ENCODE measurements at regions not wholly inside any gene's neighbourhood (a gene's known extent, or its start where the extent isn't known, plus 50 kb on each side); places are given as distances from the start of the nearest gene placed in this dataset.
"Not testable (repeated sequence)": the region's sequence is repeated elsewhere in the genome, so short reads cannot be mapped to it uniquely, and the experiment has no call there.

DNA sequence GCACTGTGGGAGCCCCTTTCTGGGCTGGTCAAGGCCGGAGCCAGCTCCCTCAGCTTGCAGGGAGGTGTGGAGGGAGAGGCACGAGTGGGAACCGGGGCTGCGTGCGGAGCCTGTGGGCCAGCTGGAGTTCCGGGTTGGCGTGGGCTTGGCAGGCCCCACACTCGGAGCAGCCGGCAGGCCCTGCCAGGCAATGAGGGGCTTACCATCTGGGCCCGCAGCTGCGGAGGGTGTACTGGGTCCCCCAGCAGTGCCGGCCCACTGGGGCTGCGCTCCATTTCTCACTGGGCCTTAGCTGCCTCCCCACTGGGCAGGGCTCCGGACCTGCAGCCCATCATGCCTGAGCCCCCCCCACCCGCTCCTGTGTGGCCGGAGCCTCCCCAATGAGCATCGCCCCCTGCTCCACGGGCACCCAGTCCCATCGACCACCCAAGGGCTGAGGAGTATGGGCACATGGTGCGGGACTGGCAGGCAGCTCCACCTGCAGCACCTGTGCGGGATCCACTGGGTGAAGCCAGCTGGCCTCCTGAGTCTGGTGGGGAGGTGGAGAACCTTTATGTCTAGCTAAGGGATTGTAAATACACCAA, 693.8 kb upstream of the GNPDA2 start:
- intact Hi-C loops (cut with DNase I, micrococcal nuclease); DNase-seq; ATAC-seq: not testable (repeated sequence)

DNA sequence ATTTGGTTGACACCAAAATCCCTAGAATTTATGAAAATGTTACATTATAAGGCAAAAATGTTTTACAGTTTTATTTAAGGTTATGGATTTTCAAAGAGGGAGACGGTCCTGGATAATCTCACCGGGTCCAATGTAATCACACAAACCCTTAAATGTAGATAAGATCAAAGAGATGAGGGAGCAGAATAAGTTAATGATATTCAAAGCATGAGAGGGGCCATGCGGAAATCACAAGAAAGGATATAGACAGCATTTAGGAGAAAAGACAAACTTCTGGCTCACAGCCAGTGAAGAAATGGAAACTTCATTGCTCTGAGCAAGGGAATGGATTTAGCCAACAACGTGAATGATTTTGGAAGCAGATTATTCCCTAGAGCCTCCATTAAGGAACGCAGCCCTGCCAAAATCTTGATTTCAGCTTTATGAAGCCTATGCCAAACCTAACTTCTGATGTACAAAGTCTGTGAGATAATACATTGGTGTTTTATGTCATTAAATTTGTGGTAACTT, 684.4 kb upstream of the GNPDA2 start:
- DNase-seq (no peak), ATAC-seq (no peak)
- intact Hi-C loops (cut with DNase I, micrococcal nuclease), result no loop called here

DNA sequence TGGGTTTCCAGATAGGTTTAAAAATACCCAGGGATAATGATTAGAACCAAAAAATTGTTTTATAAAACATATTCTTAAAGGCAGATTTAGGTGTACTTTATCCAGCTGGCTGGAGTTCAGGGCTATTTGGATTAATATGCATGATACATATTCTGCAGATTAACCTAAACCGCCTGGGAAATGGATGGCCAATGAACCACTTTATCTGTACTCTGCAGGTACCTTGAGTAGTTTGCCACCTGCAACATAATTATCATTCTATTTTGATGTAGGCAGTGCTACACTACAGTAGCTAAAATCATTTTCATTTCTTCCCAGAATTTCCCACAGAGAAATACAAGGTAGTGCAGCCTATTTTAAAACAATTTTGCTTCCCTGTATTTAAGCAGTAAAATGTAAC, 683.2 kb upstream of the GNPDA2 start:
- DNase-seq (no peak), ATAC-seq (no peak)
- intact Hi-C loops (cut with DNase I, micrococcal nuclease), result no loop called here

DNA sequence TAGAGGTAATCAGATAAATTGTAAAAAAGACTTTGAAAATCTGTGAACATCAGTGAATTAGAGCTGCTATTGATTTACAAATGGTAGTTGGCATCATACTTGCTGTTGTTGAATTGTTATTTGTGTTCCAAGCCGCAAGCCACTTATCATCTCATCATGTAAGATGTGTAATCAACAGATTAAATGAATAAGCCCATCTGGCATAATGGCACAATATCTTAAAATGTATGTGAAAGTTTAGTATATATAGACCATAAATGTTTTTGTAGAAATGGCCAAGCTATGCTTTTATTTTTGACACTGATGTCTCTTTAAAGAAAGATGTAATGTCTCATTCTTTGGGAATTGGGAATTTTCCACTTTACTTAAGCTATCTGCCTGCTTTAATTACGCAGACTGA, 682.6 kb upstream of the GNPDA2 start:
- intact Hi-C loops (cut with DNase I, micrococcal nuclease), result no loop called here
- DNase-seq (no peak), ATAC-seq (no peak)

DNA sequence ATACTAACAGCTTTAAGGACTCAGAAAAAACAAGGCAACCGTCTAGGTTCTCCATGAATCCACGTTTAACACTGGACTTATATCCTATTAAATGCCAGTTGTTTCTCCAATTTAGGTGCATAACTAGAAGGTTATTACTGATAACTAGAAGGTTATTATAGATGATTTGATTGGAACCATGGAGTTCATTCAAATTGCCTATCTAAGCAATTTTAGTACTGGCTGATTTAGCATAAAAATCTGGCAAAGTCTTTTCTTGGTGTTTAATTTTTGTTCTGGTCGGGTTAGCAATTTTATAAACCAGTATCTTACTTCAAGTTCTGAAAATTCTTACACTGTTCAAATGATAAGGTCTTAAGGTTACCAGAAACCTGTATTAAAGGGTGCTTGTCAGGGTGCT, 672.8 kb upstream of the GNPDA2 start:
- intact Hi-C loops (cut with DNase I, micrococcal nuclease), result no loop called here
- ATAC-seq (no peak), DNase-seq (no peak)

DNA sequence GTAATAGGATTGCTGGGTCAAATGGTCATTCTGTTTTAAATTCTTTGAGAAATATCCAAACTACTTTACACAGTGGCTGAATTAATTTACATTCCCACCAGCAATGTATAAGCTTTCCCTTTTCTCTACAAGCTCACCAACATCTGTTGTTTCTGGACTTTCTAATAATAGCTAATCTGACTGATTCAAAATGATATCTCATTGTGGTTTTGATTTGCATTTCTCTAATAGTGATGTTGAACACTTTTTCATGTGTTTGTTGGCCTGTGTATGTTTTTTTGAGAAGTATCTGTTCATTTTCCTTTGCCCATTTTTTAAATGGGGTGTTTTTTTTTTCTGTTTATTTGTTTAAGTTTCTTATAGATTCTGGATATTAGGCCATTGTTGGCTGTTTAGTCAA, 659.0 kb upstream of the GNPDA2 start:
- intact Hi-C loops (cut with DNase I, micrococcal nuclease), result no loop called here
- DNase-seq, result no peak
- ATAC-seq, result no peak

DNA sequence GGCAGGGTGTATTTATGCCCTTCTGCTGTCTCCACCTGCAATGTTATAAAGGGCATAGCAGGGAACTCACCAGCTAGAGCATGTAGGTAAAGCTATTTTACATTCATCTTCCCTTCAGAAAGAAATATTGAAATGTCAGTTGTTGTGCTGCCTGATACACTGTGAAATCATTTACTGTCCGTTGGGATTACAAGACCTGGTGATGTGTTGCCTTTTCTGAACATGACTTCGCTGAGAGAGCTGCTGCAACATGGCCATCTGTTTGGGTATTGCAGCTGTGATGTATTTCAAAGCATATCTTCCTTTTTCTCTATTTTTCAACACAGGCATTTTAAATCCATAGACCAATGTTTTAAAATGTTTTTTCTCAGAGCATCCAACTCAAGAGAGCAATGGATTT, 644.1 kb upstream of the GNPDA2 start:
- intact Hi-C loops (cut with DNase I, micrococcal nuclease), result no loop called here
- no peak for DNase-seq
- ATAC-seq, result no peak

DNA sequence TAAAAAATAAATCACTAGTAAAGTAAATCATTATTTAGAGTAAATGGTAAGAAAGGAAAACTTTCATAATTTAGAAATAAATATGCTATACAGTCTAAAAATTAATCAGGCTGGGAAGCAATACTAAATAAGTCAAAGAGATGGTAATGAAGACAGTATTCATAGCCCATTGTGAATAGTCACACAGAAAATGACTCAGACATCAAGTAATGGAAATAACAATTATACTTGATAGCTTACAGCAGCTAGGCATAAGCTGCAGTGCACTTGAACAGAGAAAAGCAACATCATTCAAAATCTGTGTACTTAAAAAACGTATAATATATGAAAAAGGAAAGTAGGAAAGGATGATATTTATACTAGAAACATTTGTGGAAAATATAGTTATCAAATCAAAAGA, 642.5 kb upstream of the GNPDA2 start:
- DNase-seq, result no peak
- no peak for ATAC-seq
- intact Hi-C loops (cut with DNase I, micrococcal nuclease), result no loop called here

DNA sequence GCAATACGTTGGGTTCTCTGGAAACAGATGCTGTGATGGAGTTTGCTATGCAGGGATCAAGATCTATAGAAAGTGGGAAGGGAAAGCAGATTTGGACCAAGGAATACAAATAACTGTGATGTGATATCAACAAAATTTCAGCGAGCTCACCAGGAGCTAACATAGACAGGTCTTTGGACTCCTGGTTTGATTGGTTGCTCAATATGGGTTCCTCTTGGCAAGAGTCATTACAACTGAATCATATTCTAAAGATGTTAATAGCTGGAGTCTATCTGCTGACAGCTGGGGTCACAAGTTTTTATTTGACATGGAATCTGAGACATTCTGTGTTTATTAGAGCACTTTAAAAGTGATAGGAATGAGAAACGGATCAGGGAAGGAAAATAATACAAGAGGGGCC, 637.6 kb upstream of the GNPDA2 start:
- no peak for ATAC-seq
- DNase-seq, result no peak
- intact Hi-C loops (cut with DNase I, micrococcal nuclease), result no loop called here

DNA sequence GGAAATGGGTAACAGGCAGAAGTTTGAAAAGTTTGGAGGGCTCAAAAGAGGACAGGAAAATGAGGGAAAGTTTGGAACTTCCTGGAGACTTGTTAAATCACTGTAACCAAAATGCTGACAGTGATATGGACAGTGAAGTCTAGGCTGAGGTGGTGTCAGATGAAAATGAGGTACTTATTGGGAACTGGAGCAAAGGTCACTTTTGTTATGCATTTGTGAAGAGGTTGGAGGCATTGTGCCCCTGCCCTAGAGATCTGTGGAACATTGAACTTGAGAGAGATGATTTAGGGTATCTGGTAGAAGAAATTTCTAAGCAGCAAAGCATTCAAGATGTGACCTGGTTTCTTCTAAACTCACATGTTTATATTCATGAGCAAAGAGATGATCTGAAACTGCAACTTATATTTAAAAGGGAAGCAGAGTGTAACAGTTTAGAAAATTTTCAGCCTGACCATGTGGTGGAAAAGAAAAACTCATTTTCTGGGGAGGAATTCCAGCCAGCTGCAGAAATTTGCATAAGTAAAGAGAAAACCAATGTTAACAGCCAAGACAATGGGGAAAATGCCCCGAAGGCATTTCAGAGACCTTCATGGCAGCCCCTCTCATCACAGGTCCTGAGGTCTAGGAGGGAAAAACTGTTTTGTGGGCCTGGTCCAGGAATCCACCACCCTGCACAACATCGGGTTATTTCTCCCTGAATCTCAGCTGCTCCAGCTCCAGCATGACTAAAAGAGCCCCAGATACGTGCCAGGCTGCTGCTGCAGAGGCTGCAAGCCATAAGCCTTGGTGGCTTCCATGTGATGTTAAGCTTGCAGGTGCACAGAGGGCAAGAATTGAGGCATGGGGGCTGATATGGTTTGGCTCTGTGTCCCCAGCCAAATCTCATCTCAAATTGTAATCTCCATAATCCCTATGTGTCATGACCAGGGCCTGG, 632.5 kb upstream of the GNPDA2 start:
- DNase-seq, result no peak
- ATAC-seq, result no peak
- intact Hi-C loops (cut with DNase I, micrococcal nuclease), result no loop called here

DNA sequence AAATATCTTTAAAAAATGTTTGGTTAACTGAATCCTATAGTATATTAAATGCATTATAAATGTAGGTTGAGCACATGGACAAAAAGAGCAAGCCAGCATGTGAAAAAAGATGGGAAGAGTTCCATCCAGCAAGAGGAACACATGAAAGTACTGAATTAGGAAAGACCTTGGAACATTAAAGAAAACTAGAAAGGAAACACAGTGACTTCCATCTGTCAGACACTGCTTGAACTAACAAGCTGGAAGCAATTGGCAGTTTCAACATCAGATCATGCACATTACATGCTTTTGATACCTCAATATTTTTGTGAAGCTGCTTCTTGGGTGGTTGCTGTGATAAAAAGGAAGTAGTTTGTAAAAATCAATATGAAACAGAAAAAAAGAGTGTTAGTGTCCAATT, 626.8 kb upstream of the GNPDA2 start:
- ATAC-seq, result no peak
- intact Hi-C loops (cut with DNase I, micrococcal nuclease), result no loop called here
- DNase-seq, result no peak

DNA sequence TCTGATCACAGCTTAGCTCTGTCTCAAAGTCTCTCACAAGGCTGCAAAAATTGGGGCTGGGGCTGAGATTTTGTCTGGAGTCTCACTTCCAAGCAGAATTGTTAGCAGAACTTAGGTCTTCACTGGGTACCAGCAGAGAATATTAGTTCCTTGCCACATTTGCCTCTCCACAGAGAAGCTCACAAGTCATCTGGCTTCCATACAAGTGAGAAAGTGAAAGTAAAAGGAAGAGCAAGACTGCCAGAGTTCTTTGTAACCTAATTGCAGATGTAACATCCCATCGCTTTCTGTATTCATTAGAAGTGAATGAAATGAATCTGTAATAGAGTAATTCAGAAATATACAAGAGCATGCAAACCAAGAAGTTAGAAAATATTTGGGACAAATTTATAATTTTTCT, 624.1 kb upstream of the GNPDA2 start:
- DNase-seq (no peak), ATAC-seq (no peak)
- intact Hi-C loops (cut with DNase I, micrococcal nuclease), result no loop called here

DNA sequence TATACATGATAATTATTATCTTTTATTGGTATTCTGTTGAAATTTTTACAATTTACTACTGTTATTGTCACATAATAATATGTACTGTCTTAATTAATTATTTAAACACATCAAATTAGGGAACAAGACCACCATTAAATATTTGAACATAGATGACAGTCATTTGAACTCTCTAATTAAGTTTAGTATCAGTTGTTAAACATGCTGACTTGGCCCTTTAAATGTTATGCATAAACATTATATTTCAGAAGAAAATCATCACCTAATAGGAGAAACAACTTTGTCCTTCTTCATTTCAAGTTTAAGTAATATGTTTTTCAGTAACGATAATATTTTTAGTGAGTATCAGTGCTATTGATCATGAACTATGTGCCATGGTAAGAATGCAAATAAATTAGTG, 623.5 kb upstream of the GNPDA2 start:
- no peak for ATAC-seq
- intact Hi-C loops (cut with DNase I, micrococcal nuclease), result no loop called here
- DNase-seq, result no peak

DNA sequence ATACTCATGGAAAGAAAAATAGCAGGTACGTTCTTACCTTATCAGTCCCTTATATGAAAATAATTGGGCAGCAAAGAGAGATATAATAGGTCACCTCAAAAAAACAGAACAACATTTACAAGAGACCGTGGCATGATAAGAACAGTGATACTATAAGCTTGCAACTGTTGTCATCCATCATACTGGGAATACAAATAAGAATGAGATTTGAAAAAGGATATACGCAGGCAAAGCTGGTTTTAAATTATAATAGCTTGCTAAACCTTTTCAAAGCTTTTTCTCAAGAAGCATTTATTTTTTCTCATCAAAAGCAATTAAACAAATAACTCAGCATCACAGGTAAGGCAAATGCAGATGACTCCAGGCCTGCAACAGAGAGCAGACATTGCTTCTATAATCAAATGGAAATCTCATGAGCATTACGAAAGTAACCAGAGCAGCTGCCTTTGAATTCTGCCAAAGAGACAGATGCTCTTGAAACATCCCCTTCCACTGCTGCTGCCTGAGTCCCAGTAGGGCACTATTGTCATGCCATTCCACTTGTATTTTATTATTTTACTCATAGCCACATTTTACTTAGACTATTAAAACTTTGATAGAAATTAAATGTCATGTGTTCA, 620.6 kb upstream of the GNPDA2 start:
- no peak for DNase-seq
- intact Hi-C loops (cut with DNase I, micrococcal nuclease), result no loop called here
- ATAC-seq, result no peak

DNA sequence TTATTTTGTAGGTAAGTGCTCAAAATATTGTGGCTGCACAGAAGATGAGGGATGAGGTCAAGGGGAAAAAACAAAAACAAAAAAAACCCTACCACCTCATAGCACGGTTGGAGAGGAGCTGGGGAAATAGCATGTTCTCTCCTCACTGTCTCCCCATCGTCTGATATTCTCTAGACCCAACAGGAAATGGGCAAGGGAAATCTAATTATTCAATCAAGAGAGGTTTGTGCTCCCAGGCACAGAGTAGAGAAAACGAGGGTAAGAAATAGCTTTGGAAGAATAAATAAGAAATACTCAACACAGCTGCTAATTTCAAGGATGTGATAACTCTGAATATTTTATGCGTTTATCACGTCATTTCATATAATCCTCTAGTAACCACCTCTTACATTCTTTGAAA, 619.2 kb upstream of the GNPDA2 start:
- no peak for DNase-seq
- ATAC-seq, result no peak
- intact Hi-C loops (cut with DNase I, micrococcal nuclease), result no loop called here

DNA sequence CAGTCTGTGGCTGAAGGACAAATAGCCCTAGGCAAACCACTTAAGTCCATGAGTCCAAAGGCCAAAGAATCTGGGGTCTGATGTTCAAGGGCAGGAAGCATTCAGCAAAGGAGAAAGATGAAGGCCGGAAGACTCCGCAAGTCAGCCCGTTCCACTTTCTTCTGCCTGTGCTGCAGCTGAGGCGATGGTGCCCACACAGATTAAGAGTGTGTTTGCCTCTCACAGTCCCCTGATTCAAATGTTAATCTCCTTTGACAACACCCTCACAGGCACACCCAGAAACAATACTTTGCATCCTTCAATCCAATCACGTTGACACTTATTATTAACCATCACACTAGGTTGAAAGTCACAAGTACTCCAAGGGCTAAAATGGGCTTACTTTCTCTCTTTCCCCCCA, 605.4 kb upstream of the GNPDA2 start:
- intact Hi-C loops (cut with DNase I, micrococcal nuclease), result no loop called here
- ATAC-seq (no peak), DNase-seq (no peak)

DNA sequence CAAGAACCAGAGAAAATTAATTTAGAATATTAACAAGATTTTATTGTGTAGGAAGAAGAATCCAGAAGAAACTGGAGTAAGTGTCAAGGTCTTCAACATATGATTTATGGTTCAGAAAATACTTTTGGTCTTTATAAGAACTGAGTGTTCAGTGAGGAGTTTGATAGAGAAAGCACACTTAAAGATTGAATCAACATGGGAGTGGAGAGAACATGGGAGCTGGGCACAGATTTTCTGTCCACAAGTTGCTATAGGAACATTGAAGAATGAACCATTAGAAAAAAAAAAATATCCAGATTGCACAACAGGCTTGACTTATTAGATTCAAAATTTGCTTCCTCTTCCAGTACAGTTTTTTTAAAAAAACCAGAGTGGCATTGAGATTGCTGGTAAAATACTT, 601.2 kb upstream of the GNPDA2 start:
- ATAC-seq, result no peak
- intact Hi-C loops (cut with DNase I, micrococcal nuclease), result no loop called here
- no peak for DNase-seq

DNA sequence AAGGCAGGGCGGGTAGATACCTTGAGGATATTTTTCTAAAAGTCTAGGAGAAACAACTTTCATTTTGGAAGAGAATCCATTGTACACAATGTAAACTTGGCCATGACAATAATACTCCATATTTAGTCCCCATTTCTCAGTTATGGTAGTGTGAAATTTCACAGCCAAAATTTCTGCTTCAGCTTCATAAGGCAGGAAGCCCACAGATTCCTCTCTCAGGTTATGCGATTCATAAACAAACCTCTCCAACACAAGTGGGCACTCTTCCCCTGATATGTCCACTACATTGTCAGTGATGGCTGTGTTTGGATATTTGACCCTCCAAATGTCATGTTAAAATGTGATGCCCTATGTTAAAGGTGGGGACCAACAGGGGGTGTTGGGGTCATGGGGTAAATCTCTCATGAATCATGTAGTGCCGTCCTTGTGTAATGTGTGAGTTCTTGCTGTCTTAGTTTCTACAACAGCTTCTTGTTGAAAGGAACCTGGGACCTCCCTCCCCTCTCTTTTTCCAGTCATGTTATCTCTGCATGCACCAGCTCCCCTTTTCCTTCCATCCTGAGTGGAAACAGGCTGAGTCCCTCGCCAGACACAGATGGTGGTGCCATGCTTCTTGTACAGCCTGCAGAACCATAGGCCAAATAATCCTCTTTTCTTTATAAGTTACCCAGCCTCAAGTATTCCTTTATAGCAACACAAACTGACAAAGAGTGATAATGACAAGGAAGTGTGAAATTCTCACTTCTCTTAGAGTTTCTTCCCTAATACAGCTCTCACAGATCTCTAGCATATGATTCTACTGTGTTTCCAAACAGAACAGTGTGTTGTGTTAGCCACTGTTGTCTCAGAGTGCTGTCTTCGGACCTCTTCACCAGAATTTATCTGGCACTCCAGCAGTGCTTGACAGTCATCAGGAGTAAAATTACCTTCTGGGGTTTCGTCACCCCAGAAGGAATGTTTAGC, 598.4 kb upstream of the GNPDA2 start:
- intact Hi-C loops (cut with DNase I, micrococcal nuclease), result no loop called here
- ATAC-seq (no peak), DNase-seq (no peak)

DNA sequence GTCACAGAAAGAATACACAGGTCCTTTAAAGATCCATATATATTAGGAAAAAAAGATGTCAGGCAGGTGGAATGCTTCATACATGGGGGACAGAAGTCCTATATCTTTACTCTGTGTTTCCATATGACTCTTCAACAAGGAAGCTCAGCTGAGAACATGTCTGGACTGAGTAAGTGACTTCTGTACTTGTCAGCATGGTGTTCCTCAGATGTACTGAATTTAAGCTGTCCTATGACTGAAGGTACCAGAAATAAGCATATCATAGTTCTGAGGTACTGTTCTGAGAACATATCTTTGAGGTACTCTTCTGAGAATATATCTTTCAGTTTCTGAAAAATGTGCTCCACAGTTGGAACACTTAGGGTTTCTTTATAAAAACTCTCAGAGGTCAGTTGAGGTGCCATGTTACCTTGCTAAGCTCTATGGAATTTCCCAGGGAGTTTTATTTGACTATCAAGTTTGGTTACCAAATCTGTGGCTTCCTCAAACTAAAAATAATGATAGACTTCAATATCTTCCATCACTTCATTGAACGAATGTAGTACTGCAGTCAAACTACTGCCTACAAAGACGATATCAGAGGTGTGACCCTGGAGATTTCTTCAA, 597.2 kb upstream of the GNPDA2 start:
- intact Hi-C loops (cut with DNase I, micrococcal nuclease), result no loop called here
- no peak for ATAC-seq
- DNase-seq, result no peak
